ENCODE measurements at regions not wholly inside any gene's neighbourhood (a gene's known extent, or its start where the extent isn't known, plus 50 kb on each side); places are given as distances from the start of the nearest gene placed in this dataset. TPM values are rescaled to one million over a fixed set of nuclear protein-coding genes. Genes with fewer than 3 reads are reported as not detected.

- no peak for DNase-seq (ENCODE audit: low read depth)
These were observed 54.9 kb upstream of the RXFP2 start for GRCh38 chr13:31684466-31684865.

- DNase-seq (ENCODE audit: low read depth) = no peak
These were observed 52.5 kb upstream of the RXFP2 start for GRCh38 chr13:31686670-31687425.

Small RNA genes lying in the stretch of these regions (small RNA-seq; reads per million reads assigned to genes)
- not detected for gene AL161616.1
